Lung (tissue), 11 donors: ENCODE measurements at regions not wholly inside any gene's neighbourhood (a gene's known extent, or its start where the extent isn't known, plus 50 kb on each side); places are given as distances from the start of the nearest gene placed in this dataset.
"Not testable (repeated sequence)": the region's sequence is repeated elsewhere in the genome, so short reads cannot be mapped to it uniquely, and the experiment has no call there.

Experiments used
- ATAC-seq: fragments of 200-7000 bp; cut with Tn5 transposase; one replicate; pipeline ENCODE4 v1.9.1; 2020; ENCODE audit warnings: moderate number of reproducible peaks; ENCODE audit not compliant: insufficient read depth, low FRiP score
- DNase-seq, 3 donors: peaks; one replicate each; pipeline ENCODE4 v3.0.0-alpha.2; 2013 to 2017
- H3K27ac ChIP-seq, 2 donors: one replicate each; pipeline ENCODE4 v1.5.1; 2013; ENCODE audit warnings: mild to moderate bottlenecking in 2 of 2, moderate library complexity in 2 of 2, control low read depth in 1 of 2, inconsistent platforms in 1 of 2, low read depth in 1 of 2, low read length in 1 of 2
- H3K27me3 ChIP-seq, 3 donors: one replicate each; pipeline ENCODE4 v1.5.1; 2013; ENCODE audit warnings: low read length in 2 of 3; ENCODE audit not compliant: control insufficient read depth in 3 of 3, insufficient read depth in 3 of 3
- H3K36me3 ChIP-seq, 4 donors: one replicate each; pipeline ENCODE4 v1.5.1; 2013; ENCODE audit warnings: low read length in 4 of 4, mild to moderate bottlenecking in 1 of 4, moderate library complexity in 1 of 4; ENCODE audit not compliant: control insufficient read depth in 4 of 4, insufficient read depth in 4 of 4
- H3K4me1 ChIP-seq, 5 donors: one replicate each; pipeline ENCODE4 v1.5.1; 2013; ENCODE audit warnings: low read length in 5 of 5, mild to moderate bottlenecking in 2 of 5, moderate library complexity in 1 of 5; ENCODE audit not compliant: control insufficient read depth in 5 of 5, insufficient read depth in 5 of 5
- H3K4me3 ChIP-seq: one replicate; pipeline ENCODE4 v1.5.1; 2013; ENCODE audit warnings: mild to moderate bottlenecking, control low read depth, moderate library complexity
- H3K9ac ChIP-seq, 2 donors: one replicate each; pipeline ENCODE4 v1.5.1; 2013; ENCODE audit warnings: low read length in 2 of 2, control low read depth in 1 of 2; ENCODE audit not compliant: insufficient read depth in 1 of 2
- H3K9me3 ChIP-seq, 4 donors: one replicate each; pipeline ENCODE4 v1.5.1; 2013; ENCODE audit warnings: low read length in 3 of 4, mild to moderate bottlenecking in 1 of 4, moderate library complexity in 1 of 4; ENCODE audit not compliant: control insufficient read depth in 4 of 4, insufficient read depth in 3 of 4
- WGBS, 2 donors: extraction: QIAGEN DNeasy Blood & Tissue Kit; methylation state at CpG; one replicate each; pipeline ENCODE4 v1.1.7; 2013; 5-methylcytosine and 5-hydroxymethylcytosine counted together
- TF ChIP-seq, protein P1 (sequence below): IDR thresholded peaks from 2 replicates; pipeline ENCODE4 v1.5.1; 2012; ENCODE audit warnings: mild to moderate bottlenecking; ENCODE audit errors: control extremely low read depth, extremely low read depth
- donor health status: control.
- donor health status: control.
- donor health status: Bipolar disorder and iron deficiency.
- donor health status: healthy.
- donor health status: DM: yes; HTN: yes; CAD: no.

DNA sequence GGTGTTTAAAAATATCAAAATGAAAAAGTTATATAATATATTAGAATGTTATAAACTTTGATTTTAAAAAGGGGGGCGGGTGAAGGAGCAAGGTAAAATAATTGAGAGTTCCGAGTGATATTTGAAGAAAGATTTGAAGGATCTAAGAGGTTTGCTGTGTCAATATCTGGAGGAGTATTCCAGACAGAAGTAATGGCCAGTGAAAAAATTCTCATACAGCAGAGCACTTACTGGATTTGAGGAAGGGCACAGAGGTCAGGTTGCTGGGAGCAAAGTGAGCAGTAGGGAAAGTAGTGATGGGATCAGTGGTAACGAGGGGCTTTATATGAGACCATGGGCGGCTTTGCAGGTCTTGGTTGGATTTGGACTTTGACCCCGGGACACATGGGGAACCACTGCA, 531.5 kb downstream of the ADCYAP1 start:
- no peak overlapping the region for H3K4me3 ChIP-seq
- H3K27ac ChIP-seq: no peak overlapping the region
- 62 to 84% methylated on average over 5 of the region's 5 CpGs for WGBS, 2 donors
- no peak overlapping the region for H3K9ac ChIP-seq
- TF ChIP-seq, protein P1, sequence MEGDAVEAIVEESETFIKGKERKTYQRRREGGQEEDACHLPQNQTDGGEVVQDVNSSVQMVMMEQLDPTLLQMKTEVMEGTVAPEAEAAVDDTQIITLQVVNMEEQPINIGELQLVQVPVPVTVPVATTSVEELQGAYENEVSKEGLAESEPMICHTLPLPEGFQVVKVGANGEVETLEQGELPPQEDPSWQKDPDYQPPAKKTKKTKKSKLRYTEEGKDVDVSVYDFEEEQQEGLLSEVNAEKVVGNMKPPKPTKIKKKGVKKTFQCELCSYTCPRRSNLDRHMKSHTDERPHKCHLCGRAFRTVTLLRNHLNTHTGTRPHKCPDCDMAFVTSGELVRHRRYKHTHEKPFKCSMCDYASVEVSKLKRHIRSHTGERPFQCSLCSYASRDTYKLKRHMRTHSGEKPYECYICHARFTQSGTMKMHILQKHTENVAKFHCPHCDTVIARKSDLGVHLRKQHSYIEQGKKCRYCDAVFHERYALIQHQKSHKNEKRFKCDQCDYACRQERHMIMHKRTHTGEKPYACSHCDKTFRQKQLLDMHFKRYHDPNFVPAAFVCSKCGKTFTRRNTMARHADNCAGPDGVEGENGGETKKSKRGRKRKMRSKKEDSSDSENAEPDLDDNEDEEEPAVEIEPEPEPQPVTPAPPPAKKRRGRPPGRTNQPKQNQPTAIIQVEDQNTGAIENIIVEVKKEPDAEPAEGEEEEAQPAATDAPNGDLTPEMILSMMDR: no peak
- DNase-seq (no peak), ATAC-seq (no peak)
- no peaks in the 10 kb centered on the region for H3K36me3 ChIP-seq
- H3K4me1 ChIP-seq: no peaks in the 10 kb centered on the region
- H3K9me3 ChIP-seq: no peaks in the 10 kb centered on the region
- H3K27me3 ChIP-seq: no peaks in the 10 kb centered on the region

DNA sequence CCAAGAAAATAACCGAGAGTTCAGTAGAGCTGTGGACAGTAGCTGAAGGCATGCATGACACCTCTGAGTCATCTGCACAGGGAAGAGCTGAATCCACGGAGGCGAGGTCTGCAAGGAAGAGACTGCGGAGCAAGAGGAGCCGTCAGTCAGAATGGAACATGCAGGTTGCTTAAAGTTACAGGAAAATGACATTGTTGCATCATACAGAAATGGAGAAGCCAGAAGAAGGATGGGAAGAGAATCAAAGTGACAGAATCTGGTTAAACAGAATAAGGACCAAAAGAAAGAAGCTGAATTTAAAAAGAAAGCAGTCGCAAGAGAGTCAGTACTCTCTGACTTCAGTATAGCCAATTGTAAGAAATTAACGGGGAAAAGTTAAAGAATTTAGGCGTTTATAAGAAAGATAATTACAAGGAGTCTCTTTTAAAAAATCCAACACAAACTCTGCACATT, 533.8 kb downstream of the ADCYAP1 start:
- ATAC-seq: no peak
- no peak for DNase-seq
- WGBS, 2 donors: 85 to 87% methylated on average over 8 of the region's 8 CpGs
- Histone ChIP-seq H3K36me3 (no peaks in the 10 kb centered on the region), H3K4me3 (no peak overlapping the region), H3K9ac (no peak overlapping the region), H3K4me1 (no peaks in the 10 kb centered on the region), H3K9me3 (no peaks in the 10 kb centered on the region), H3K27ac (no peak overlapping the region), H3K27me3 (no peaks in the 10 kb centered on the region)
- TF ChIP-seq, protein P1: no peak

DNA sequence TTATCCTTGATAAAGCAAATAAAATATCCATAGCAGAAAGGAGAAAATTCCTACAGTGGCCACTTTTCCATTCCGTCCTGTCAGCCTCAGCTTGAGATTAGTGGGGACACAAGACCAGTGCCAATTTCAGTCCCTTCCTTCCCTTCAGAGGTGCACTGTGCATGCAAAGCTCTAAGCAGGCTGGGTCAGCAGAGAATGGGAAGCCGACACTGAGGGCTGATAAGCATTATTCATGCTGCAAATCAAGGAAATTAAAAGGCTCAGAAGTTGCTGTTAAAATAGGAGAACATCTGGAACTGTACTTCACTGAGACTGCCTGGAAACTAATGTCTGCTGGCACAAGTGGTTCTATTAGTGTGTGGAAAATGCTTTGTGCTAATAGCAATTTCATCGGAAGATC, 534.3 kb downstream of the ADCYAP1 start:
- no peak for DNase-seq
- no peak for ATAC-seq
- H3K9ac ChIP-seq: no peak overlapping the region

GRCh38 chr18:1444062-1444461, 539.4 kb downstream of the ADCYAP1 start:
- H3K36me3 ChIP-seq, H3K9me3 ChIP-seq, H3K9ac ChIP-seq, H3K27me3 ChIP-seq, DNase-seq, H3K4me3 ChIP-seq, H3K4me1 ChIP-seq, H3K27ac ChIP-seq, ATAC-seq: not testable (repeated sequence)
- 59 to 78% methylated on average over 2 of the region's 2 CpGs for WGBS, 2 donors

More for the DNA sequence above, 534.3 kb downstream of the ADCYAP1 start:
- H3K4me1 ChIP-seq: no peaks in the 10 kb centered on the region
- H3K27me3 ChIP-seq: no peaks in the 10 kb centered on the region
- H3K36me3 ChIP-seq: no peaks in the 10 kb centered on the region
- H3K27ac ChIP-seq: no peak overlapping the region
- H3K9me3 ChIP-seq: no peaks in the 10 kb centered on the region
- TF ChIP-seq, protein P1: no peak
- WGBS, 2 donors: 56 to 63% methylated on average over 3 of the region's 3 CpGs
- H3K4me3 ChIP-seq: no peak overlapping the region
